GM18519 (cell line): ENCODE measurements at regions not wholly inside any gene's neighbourhood (a gene's known extent, or its start where the extent isn't known, plus 50 kb on each side); places are given as distances from the start of the nearest gene placed in this dataset.

ENCODE experiments used
- ATAC-seq: cut with Tn5 transposase; IDR thresholded peaks from one replicate; pipeline ENCODE4 v1.9.1; 2021; ENCODE audit warnings: mild to moderate bottlenecking, moderate library complexity; ENCODE audit not compliant: unreplicated experiment, low FRiP score

DNA sequence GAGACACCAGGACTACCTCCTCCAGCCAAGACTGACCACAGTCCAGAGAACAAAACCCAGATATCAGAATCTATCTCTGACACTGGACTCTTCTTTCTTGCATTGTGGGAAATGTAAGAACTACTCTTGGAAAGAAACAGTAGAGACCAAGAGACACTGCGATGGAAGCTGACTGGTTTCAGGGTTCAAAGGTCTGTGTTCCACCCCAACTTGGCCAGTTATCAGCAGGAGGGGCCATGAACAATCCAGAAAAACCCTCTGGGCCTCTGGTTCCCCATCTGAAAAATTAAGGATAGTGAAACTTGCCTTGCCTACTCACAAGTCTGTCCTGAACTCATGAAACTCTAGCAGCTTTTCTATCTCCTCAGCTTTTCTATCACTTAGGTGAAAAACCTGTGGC is 166.5 kb downstream of the SUCLG1 start:
- ATAC-seq, result no peak

DNA sequence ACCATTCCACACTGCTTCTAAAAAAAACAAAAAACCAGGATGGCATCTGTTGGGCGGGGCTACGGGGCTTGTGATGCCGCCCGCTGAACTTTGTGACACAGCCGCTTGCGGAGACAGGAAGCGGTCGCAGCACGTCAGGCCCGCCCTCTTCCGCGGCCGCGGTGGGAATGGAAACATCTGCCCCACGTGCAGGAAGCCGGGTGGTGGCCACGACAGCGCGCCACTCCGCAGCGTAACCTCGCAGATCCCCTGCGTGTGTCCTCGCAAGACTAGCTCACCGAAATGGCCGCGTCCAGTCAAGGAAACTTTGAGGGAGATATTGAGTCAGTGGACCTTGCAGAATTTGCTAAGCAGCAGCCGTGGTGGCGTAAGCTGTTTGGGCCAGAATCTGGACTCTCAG is 168.5 kb downstream of the SUCLG1 start:
- no peak for ATAC-seq

DNA sequence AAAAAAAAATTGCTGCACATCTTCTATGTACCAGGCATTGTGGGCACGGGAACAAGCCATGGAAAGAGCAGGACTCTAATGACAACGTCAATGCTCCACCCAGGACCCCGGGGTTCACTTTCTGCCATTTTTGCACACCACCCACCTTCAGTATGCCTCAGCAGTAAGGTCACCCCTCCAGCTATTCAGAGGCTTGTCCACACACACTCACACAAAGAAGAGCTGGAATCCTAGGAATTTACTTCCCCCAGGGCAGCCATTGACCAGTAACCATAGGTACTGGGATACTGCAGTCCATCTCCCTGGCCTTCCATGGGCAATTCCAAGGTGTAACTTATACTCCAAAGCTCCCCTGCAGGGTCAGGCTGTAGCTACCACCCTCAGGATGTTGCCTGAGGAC is 170.8 kb downstream of the SUCLG1 start:
- ATAC-seq, result no peak

DNA sequence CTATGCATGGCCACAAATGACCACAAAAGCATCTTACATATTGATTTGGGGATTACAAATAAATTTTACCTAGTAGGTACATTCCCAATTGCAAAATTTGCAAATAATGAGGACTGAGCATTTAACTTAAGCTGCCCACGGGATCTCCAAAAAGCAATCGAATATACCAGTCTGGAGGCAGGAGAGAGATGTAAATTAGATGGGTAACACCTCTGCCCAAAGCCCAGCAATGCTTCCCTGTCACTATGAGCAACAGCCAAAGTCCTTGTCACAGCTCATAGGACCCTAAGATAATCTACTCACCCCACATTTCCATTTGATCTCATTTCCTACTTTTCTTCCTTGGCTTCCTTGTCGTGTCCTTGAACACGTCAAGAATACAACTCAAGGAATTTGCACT is 172.2 kb downstream of the SUCLG1 start:
- no peak for ATAC-seq

DNA sequence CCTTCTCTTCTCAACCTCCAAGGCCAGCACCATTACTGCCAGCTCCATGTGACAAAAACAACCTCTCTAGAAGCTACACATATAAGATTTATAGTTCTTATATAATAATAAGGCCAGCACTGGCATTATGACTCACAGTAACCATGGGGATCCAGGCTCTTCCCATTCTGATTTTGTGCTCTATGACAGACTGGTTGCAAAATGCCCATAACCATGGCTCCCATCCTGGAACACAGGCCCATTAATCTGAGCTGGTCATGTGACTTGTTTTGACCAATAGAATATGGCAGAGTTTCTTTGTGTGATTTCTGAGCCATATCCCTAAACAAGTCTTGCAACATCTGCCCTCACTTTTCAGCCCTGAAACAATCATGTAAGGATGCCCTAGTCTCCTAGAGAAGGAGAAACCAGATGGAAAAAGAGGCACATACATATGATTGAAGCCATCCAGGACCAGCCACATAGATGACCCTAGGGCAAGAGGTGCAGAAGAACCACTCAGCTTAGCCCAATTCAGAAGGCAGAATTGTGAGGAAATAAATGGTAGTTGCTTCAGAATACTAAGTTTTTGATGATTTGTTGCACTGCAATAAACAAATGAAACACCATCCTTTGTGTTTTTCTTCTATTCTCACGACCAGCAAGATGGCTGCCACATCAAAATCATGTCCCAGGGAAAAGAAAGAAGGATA is 173.9 kb downstream of the SUCLG1 start:
- no peak for ATAC-seq

DNA sequence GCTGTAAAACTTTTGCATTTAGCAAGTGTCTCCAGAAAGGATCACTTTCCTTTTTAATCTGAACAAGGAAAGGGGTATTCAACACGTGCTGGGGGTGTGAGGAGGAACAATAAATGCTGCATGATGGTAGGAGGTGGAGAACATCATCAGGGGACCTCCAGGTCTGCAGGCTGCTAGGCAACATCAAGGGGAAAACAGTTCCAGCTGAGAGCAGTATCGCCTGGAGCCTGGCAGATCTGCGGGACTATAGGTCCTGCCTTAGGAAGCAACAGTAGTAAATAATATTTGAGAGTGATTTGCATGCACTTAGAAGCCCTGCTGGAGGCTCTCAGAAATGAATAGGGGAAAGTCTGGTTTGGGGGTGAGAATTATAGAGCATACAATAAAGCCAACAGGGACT is 175.6 kb downstream of the SUCLG1 start:
- no peak for ATAC-seq

DNA sequence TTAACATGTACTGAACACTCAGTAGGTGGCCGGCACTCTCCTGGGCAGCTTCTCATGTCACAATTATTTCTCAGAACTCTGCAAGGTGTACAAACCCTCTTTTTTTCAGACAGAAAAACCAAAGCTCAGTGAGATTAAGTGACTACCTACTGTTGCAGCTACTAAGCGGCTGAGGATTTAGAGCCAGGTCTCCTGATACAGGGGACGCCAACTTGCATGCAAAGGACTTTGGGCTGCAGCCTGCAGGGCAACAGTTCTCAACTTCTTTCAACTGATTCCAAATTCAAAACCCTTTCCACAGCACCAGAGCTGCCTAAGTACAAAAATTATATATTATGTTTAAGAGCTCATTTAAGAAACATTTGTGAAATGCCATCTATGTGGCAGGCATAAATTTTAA is 177.6 kb downstream of the SUCLG1 start:
- no peak for ATAC-seq

DNA sequence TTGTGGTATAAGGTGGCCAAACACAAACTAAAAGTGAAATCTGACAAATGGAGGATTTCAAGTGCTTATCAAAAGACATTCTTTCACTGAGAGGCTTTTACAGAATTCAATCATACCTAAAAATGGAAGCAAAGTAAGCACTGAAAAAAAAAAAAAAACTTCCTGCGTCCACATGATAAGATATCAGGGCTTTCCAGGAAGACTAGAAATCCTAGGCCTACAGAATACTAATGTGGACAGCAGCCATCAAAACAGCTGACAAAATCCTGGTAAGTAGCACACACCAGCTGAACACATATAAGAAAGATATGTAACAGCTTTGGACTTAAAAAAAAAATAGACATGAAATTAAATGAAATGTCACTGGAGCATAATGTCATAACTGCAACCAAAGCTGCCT is 178.2 kb downstream of the SUCLG1 start:
- ATAC-seq, result no peak

DNA sequence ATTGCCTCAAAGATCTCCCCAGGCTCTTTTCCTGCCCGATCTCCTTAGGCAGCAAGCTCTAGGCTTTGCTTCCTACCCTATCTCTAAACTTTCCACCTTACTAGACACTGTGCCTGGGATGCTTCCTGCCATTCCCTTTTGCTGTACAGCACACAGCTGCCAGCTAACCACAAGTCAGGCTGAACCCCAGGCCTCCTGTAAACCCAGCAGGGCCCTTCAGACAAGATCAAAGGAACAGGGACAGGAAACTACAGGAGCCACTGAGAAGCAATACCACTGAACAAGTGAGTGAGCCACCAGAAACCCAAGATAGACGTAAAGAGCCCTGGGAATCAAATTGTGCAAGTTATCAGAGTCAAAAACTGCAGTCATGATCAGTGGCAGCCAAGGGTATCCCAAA is 180.7 kb downstream of the SUCLG1 start:
- no peak for ATAC-seq

DNA sequence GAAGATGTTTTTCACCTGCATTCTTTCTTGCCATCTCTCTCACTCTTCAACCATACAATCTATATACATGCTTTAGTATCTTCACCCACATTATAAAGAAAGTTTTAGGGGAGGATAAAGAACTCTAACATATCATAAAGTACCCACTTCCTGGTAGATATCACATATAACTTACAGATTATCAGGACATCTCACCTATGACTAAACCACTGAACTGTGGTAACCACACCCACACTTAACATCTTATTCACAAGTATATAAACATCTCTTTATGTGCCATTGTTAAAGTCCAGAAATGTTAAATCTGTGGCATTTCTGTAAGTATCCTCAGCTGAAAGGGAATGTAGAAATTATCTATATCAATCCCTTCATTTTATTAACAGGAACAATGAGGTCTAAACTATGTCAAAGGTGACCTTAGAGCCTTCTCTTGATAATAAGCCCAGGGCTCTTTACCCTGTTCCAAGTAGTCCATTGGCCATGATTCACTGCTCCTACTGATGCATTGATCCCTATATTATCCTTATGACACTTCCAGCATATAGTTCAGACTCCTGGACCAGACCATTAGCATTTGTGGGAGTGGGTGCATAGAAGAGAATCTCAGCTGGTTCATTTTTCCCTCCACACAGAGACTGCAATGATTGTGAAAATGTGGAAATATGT is 182.4 kb downstream of the SUCLG1 start:
- no peak for ATAC-seq

DNA sequence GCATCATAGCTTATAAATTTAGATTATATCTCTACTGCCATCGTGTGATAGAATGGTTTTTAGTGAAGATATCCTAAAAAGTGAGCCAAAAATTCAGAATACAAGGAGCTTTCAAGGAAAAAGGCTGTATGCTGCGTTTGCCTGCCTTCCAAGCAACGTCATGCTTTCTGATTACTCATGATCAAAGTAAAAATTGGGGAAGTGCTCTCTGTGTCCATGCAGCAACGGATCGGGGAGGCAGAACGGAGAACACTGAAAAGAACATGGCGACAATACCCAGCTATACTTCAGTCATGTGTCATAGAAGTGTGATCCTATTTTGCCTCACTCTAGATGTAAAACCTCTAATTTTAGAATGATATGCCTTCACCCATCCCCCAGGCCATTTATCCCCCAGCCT is 185.7 kb downstream of the SUCLG1 start:
- ATAC-seq, result no peak

DNA sequence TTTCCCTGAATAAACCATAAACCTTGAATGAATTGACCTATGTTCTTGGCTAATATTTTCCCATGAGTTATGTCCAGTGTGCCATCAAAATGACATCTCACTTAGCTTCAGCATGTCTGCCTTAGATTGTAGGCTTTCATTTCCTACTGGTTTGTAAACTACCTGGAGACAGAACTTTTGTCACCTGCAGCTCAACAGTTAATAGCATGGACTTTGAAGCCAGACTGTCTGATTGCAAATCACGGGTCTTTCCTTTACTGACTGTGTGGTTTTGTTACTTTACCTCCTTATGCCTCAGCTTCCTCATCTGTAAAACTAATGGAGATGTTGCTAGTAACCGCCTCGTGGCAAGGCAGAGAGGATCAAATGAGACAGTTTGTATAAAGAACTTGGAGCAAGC is 187.1 kb downstream of the SUCLG1 start:
- no peak for ATAC-seq

DNA sequence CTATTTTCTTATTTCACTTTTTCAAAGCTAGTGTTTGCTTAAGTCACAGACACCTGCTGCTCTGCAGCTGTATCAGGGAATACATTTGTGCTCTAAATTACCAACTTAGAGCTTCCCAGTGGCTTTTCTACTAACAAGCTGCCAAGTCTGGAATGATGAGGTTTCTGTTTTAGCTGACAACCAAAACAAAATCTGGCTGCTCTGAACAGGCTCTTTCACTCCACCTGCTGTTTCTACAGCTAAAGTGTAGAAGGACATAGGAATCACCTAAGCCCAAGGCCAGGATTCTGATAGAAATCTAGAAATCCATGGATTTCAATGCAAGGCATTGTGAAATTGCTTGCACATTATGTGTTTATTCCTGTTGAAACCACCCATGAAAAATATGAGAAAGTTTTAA is 201.2 kb downstream of the SUCLG1 start:
- ATAC-seq, result no peak

DNA sequence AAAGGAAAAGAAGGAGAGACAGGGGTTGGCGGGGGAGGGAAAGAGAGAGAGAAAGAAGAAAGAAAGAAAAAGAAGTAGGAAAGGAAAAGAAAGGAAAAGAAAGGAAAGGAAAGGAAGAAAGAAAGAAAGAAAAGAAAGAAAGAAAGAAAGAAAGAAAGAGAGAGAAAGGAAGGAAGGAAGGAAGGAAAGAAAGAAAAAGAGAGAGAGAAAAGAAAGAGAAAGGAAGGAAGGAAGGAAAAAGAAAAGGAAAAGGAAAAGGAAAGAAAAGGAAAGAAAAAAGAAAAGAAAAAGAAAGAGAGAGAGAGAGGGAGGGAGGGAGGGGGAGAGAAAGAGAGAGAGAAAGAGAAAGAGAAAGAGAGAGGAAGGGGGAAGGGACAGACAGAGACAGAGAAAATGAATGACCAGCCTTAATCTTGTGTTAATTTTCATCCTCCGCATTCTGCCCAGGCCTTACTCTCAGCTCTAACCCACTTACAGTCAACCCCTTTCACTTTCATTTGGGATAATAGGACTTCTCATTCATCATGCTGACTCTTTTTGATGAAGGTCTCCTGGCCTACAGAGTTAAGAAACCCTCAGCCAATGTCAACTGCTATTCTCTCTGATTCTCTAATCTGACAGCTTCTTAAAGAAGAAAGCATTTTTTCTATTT is 207.3 kb downstream of the SUCLG1 start:
- ATAC-seq, result no peak

DNA sequence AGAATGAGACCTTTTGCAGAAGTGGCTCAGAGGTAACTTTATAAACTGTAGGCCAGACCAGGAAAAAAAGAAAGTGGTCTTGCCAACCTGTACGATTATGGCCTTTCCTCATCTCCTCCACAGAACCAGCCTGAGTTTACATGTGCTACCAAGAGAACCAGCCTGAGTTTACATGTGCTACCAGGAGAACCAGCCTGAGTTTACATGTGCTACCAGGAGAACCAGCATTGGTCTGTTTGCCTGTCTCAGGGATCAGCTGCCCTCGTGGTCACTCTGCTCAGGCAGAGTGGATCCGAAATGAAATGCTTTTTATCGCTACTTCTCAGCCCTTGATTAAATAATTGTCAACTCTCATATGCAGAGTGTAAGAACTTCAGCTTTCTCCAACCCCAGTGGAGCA is 209.9 kb downstream of the SUCLG1 start:
- no peak for ATAC-seq

DNA sequence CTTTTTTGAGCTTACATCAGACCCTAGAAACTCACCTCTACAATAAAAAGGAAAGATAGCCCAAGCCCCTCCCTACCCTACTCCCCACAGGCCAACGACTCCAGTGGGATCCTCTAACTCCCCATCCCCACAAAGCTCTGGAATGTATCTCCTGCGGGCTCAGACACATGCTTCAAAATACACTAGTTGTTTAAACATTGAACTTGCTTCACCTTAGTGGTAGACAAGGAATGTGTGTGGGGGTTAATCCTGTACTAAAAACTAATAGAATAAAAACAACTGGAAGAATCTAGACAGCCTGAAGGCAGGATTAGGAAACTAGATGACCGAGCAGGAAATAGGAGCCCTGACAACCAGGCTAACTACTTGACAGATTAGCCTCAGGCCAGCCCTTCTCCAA is 211.5 kb downstream of the SUCLG1 start:
- ATAC-seq, result no peak

DNA sequence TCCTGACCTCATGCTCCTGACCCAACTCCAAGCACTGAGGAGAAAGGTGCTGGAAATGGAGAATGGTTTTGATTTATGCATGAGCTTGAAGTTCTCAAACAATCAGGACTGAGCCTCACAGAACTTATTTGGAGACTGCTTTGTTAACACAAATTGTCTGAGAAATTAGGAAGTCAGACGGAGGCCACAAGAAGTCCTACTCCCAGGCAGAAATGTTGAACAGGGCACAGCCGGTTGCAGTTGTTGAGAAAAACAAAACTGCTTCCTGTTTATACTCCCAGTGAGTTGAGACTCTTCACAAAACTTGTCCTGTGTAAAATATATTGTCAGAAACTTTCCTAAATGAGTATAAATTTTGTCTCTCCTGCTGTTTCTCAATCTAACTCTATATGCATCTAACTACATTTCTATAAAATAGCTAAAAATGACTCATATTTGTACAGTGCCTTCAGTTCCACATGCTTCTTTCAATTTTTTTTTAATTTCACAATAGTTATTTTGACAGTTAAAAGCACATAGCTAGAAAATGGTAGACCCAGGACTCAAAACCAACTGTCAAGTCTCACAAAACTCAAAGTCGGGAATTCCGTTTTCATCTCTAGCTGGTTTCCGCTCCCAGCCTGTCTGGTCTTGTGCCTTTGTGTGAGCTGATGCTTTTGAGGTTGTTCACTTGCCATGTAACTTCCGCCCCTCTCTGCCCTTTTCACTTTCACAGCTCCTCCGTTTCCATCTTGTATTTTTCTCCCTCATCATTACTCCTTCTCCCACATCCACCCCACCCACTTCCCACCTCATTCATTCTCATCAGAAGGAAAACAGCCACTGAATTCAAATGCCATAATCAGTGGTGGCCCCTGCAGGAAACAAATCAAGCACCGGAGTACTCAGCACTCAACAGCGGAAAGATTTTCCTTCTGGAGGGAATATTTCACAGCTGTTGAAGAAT is 215.0 kb downstream of the SUCLG1 start:
- no peak for ATAC-seq

DNA sequence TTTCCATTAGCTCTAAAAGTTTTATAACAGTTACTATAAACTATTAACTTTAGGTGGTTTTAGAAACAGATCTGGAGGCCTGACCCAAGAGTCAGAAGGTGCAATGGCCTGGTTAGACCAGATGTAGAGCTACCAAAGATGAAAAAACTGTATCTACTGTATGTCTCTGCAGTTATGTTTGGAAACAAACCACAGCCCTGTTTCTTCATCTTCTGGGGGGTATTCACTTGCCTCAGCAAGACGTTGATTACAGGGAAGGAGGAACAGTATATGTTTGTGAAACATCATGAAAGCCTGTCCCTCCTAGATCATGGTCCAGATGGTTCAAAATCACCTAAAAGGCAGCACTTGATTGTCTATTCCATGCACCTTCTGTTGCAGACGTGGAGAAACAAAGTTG is 220.2 kb downstream of the SUCLG1 start:
- ATAC-seq, result no peak

DNA sequence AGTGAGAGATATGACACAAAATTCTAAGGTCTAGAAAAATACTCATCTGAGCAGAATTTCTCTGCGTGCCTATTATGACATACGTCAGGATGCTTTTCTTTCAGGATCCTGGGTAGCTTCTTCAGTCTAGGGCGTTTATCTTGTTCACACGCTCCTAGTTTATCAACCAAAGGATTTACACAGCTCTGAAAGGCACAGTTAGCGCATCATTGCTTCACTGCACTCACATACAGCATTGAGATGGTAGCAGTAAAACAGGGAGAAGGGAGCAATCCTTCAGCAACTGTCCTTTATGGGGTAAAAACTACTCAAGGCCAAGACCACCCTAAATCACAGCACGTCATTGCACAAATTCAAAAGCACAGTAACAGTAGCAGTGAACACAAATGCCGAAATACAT is 222.8 kb downstream of the SUCLG1 start:
- ATAC-seq, result no peak

DNA sequence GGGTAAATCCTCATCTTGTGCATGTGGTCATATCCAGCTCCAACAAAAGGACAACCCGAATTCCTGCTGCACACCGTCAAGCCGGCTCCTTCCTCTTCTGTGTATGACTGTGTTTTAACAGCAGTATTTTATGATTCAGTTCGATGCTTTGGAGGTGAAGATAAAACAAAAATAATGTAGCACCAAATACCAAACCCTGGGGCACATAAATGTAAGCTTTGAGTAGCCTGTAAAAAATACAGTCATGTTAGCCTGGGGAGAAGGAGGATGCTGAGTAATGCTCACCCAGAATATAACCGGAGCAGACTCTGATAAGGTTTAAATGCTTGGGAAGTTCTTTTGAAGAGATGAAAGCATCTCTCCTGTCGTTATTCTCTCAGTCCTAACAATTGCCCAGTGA is 225.0 kb downstream of the SUCLG1 start:
- no peak for ATAC-seq

DNA sequence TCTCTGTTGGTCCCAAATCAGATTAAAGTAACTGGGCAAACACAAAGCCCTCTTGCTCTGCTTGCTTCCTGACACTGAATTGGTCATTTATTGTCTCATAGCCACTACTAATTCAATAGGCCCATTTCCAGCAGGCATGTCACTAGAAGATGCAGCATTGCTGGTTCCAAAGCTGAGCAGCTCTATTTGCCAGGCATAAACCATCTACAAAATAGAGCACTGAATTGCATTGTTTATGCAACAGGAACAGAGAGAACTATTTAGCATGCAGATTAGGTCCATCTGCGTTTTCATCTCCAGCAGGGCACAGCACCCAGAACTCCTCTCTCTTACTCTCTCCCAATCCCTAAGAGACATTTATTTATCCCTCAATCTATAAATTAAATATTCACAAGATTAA is 227.6 kb downstream of the SUCLG1 start:
- no peak for ATAC-seq
